HG03025 (cell line): ENCODE measurements at regions not wholly inside any gene's neighbourhood (a gene's known extent, or its start where the extent isn't known, plus 50 kb on each side); places are given as distances from the start of the nearest gene placed in this dataset.

Experiments used
- ATAC-seq: cut with Tn5 transposase; IDR thresholded peaks from one replicate; pipeline ENCODE4 v1.9.1; 2021; ENCODE audit warnings: mild to moderate bottlenecking, moderate library complexity; ENCODE audit not compliant: unreplicated experiment, low FRiP score

GRCh38 chr6:54991761-54992330, 145.3 kb downstream of the FAM83B start:
- ATAC-seq, result no peak

- no peak for ATAC-seq
Observed at GRCh38 chr6:54992789-54993188, 146.2 kb downstream of the FAM83B start.

- no peak for ATAC-seq
Observed at GRCh38 chr6:54993294-54993693, 146.7 kb downstream of the FAM83B start.

GRCh38 chr6:54993948-54994347, 147.4 kb downstream of the FAM83B start:
- no peak for ATAC-seq

- no peak for ATAC-seq
Observed at GRCh38 chr6:54998576-54998975, 152.0 kb downstream of the FAM83B start.

GRCh38 chr6:55003719-55004430, 157.3 kb downstream of the FAM83B start:
- ATAC-seq, result no peak

- ATAC-seq, result no peak
Observed at GRCh38 chr6:55009131-55009530, 162.6 kb downstream of the FAM83B start.

GRCh38 chr6:55011034-55011433, 163.3 kb upstream of the HCRTR2 start:
- ATAC-seq, result no peak

- no peak for ATAC-seq
Observed at GRCh38 chr6:55012454-55012853, 161.9 kb upstream of the HCRTR2 start.

GRCh38 chr6:55014321-55015088, 159.8 kb upstream of the HCRTR2 start:
- ATAC-seq, result no peak

- ATAC-seq, result no peak
Observed at GRCh38 chr6:55016261-55016660, 158.1 kb upstream of the HCRTR2 start.

GRCh38 chr6:55017555-55018300, 156.6 kb upstream of the HCRTR2 start:
- ATAC-seq, result no peak

- no peak for ATAC-seq
Observed at GRCh38 chr6:55019591-55019990, 154.7 kb upstream of the HCRTR2 start.

- peak; percentile 57 for ATAC-seq
Observed at GRCh38 chr6:55023230-55023629, 151.1 kb upstream of the HCRTR2 start.

GRCh38 chr6:55033016-55033546, 141.2 kb upstream of the HCRTR2 start:
- no peak for ATAC-seq

- ATAC-seq, result no peak
Observed at GRCh38 chr6:55034752-55035151, 139.6 kb upstream of the HCRTR2 start.

- no peak for ATAC-seq
Observed at GRCh38 chr6:55040102-55040848, 134.0 kb upstream of the HCRTR2 start.

GRCh38 chr6:55046869-55047422, 127.4 kb upstream of the HCRTR2 start:
- no peak for ATAC-seq

GRCh38 chr6:55047451-55048044, 126.8 kb upstream of the HCRTR2 start:
- ATAC-seq, result no peak
